GM06990 (cell line): ENCODE measurements at regions not wholly inside any gene's neighbourhood (a gene's known extent, or its start where the extent isn't known, plus 50 kb on each side); places are given as distances from the start of the nearest gene placed in this dataset.
"Not testable (repeated sequence)": the region's sequence is repeated elsewhere in the genome, so short reads cannot be mapped to it uniquely, and the experiment has no call there.

ENCODE experiments used
- DNase-seq: peaks from one replicate; pipeline ENCODE4 v3.0.0-alpha.2; 2011; ENCODE audit not compliant: insufficient read length; ENCODE audit errors: extremely low read depth
- H3K27me3 ChIP-seq: replicated peaks from 2 replicates; pipeline ENCODE4 v1.6.0; 2011; ENCODE audit warnings: low read length; ENCODE audit not compliant: control insufficient read depth, insufficient read depth
- H3K36me3 ChIP-seq: 2 replicates; pipeline ENCODE4 v1.5.1; 2011; ENCODE audit warnings: low read length; ENCODE audit not compliant: control insufficient read depth, insufficient read depth
- H3K4me3 ChIP-seq: replicated peaks from 2 replicates; pipeline ENCODE4 v1.5.1; 2011; ENCODE audit warnings: low read depth, mild to moderate bottlenecking, control low read depth, low read length
- TF ChIP-seq, protein P1 (sequence below): IDR thresholded peaks from 2 replicates; pipeline ENCODE4 v1.5.1; 2011; ENCODE audit warnings: low read length, control low read depth, mild to moderate bottlenecking, inconsistent platforms; ENCODE audit not compliant: insufficient read depth, poor library complexity, severe bottlenecking

GRCh38 chr11:25576320-25576719 lies 755.6 kb upstream of the ANO3 start:
- H3K4me3 ChIP-seq = no peak overlapping the region
- H3K27me3 ChIP-seq = no peaks in the 10 kb centered on the region
- DNase-seq = no peak
- TF ChIP-seq, protein P1, sequence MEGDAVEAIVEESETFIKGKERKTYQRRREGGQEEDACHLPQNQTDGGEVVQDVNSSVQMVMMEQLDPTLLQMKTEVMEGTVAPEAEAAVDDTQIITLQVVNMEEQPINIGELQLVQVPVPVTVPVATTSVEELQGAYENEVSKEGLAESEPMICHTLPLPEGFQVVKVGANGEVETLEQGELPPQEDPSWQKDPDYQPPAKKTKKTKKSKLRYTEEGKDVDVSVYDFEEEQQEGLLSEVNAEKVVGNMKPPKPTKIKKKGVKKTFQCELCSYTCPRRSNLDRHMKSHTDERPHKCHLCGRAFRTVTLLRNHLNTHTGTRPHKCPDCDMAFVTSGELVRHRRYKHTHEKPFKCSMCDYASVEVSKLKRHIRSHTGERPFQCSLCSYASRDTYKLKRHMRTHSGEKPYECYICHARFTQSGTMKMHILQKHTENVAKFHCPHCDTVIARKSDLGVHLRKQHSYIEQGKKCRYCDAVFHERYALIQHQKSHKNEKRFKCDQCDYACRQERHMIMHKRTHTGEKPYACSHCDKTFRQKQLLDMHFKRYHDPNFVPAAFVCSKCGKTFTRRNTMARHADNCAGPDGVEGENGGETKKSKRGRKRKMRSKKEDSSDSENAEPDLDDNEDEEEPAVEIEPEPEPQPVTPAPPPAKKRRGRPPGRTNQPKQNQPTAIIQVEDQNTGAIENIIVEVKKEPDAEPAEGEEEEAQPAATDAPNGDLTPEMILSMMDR = no peak
- no peaks in the 10 kb centered on the region for H3K36me3 ChIP-seq

DNA sequence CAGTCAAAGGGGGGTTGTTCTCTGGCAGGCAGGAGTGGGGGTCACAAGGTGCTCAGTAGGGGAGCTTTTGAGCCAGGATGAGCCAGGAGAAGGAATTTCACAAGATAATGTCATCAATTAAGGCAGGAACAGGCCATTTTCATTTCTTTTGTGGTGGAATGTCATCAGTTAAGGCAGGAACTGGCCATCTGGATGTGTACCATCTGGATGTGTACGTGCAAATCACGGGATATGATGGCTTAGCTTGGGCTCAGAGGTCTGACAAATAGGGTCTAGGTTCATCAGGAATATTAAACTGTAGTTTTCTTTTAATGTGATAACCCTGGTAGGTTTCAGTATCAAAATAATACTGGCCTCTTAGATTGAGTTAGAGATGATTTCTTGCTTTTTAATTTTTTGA lies 752.4 kb upstream of the ANO3 start:
- not testable (repeated sequence) for H3K27me3 ChIP-seq, H3K36me3 ChIP-seq, DNase-seq, H3K4me3 ChIP-seq

DNA sequence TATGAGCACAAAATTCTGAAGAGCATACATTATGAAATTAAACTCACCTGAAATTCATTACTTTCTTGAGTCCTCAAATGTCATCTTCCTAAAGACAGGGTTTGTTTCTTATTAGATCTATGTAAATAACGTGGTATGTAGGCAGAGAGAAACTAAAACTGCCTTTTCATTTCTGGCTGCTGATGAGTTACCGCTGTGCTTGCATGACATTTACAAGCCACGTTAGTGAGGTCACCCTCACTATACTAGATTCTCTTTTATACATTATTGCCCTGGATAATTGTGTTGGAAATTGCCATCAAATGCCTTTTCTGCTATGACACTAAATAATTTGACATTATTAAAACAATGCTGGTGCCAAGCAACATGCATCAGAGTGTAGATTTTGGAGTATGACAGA lies 748.3 kb upstream of the ANO3 start:
- Histone ChIP-seq H3K27me3 (no peaks in the 10 kb centered on the region), H3K36me3 (no peaks in the 10 kb centered on the region), H3K4me3 (no peak overlapping the region)
- TF ChIP-seq, protein P1 = no peak
- no peak for DNase-seq

DNA sequence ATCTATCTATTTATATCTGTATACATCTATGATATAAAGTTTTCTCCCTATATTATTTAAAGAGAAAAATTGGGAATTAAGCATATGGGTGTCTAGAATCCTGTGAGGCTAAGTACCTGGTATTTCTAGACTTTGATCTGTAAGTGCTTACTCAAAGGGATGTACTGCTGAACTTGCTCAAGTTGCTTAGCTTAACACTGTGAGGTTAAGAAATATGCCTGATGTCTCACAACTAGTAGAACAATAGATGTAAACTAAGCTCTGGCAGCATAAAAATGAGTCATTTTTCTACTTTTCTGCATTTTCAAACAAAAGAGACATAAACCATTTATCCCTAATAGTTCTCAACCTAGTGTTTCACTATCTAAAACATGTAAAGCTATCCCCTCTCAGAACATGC lies 744.4 kb upstream of the ANO3 start:
- Histone ChIP-seq H3K4me3 (no peak overlapping the region), H3K27me3 (no peaks in the 10 kb centered on the region), H3K36me3 (no peaks in the 10 kb centered on the region)
- DNase-seq = no peak
- TF ChIP-seq, protein P1 = no peak

DNA sequence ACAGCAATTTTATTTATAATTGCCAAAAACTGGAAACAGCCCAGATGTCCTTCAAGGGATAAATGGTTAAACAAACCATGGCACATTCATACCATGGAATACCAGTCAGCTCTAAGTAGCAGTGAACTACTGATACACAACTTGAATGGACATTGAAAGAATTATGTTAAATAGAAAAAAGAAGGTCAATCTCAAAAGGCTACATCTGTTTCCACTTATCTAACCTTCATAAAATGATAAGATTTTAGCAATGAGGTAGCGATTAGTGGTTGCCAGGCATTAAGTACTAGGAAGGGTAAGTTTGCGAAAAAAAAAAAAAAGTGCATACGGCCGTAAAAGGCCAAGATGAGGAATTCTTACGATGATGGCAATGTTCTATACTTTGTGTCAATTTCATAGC lies 738.7 kb upstream of the ANO3 start:
- TF ChIP-seq, protein P1 = no peak
- Histone ChIP-seq H3K36me3 (no peaks in the 10 kb centered on the region), H3K4me3 (no peak overlapping the region), H3K27me3 (no peaks in the 10 kb centered on the region)
- no peak for DNase-seq

GRCh38 chr11:25596701-25597100 lies 735.2 kb upstream of the ANO3 start:
- no peak for DNase-seq
- Histone ChIP-seq H3K27me3 (no peaks in the 10 kb centered on the region), H3K36me3 (no peaks in the 10 kb centered on the region), H3K4me3 (no peak overlapping the region)
- TF ChIP-seq, protein P1 = no peak
